Posterior cingulate gyrus (tissue), 11 donors: ENCODE measurements at regions not wholly inside any gene's neighbourhood (a gene's known extent, or its start where the extent isn't known, plus 50 kb on each side); places are given as distances from the start of the nearest gene placed in this dataset.
"Not testable (repeated sequence)": the region's sequence is repeated elsewhere in the genome, so short reads cannot be mapped to it uniquely, and the experiment has no call there.

Experiments
- DNase-seq, 10 donors: peaks; one replicate each; pipeline versions ENCODE4 v3.0.0 to v3.0.0-alpha.2; 2020 to 2021; ENCODE audit warnings: mixed read lengths in 3 of 10
- intact Hi-C: fragments of 100-400 bp; cut with DNase I; formaldehyde crosslinking; loops from one replicate; pipeline ENCODE4 v1.15.1; 2023

GRCh38 chr21:34270411-34270810, 93.4 kb upstream of the KCNE2 start:
- DNase-seq = no peak
- intact Hi-C loops = no loop called here

- intact Hi-C loops = no loop called here
- DNase-seq = no peak
Measured at GRCh38 chr21:34271189-34271851, 92.5 kb upstream of the KCNE2 start.

GRCh38 chr21:34272321-34272720, 91.5 kb upstream of the KCNE2 start:
- DNase-seq = no peak
- intact Hi-C loops = no loop called here

- DNase-seq = no peak
- intact Hi-C loops = no loop called here
Measured at GRCh38 chr21:34274001-34274400, 89.8 kb upstream of the KCNE2 start.

- intact Hi-C loops = no loop called here
- DNase-seq = no peak
Measured at GRCh38 chr21:34276711-34277425, 86.9 kb upstream of the KCNE2 start.

GRCh38 chr21:34278451-34278850, 85.4 kb upstream of the KCNE2 start:
- DNase-seq = no peak
- intact Hi-C loops = no loop called here

- intact Hi-C loops = no loop called here
- DNase-seq = no peak
Measured at GRCh38 chr21:34279285-34279684, 84.5 kb upstream of the KCNE2 start.

- intact Hi-C loops = no loop called here
- no peak for DNase-seq
Measured at GRCh38 chr21:34279883-34280282, 83.9 kb upstream of the KCNE2 start.

- peak in 2 of 10 donors; percentile 10 to 24 for DNase-seq
- intact Hi-C loops = no loop called here
Measured at GRCh38 chr21:34280389-34280795, 83.4 kb upstream of the KCNE2 start.

GRCh38 chr21:34280959-34281358, 82.8 kb upstream of the KCNE2 start:
- DNase-seq = peak in 1 of 10 donors; percentile 51

GRCh38 chr21:34282223-34282622, 81.6 kb upstream of the KCNE2 start:
- no peak for DNase-seq
- intact Hi-C loops = no loop called here

More at GRCh38 chr21:34280959-34281358, 82.8 kb upstream of the KCNE2 start:
- intact Hi-C loops = no loop called here

- DNase-seq = no peak
- intact Hi-C loops = no loop called here
Measured at GRCh38 chr21:34284666-34285065, 79.1 kb upstream of the KCNE2 start.

- DNase-seq, intact Hi-C loops: not testable (repeated sequence)
Measured at GRCh38 chr21:34288042-34288441, 75.8 kb upstream of the KCNE2 start.

- intact Hi-C loops = no loop called here
- DNase-seq = no peak
Measured at GRCh38 chr21:34289856-34290255, 74.0 kb upstream of the KCNE2 start.

- no peak for DNase-seq
- intact Hi-C loops = no loop called here
Measured at GRCh38 chr21:34296878-34297277, 66.9 kb upstream of the KCNE2 start.

- intact Hi-C loops = no loop called here
- DNase-seq = no peak
Measured at GRCh38 chr21:34298534-34299167, 65.2 kb upstream of the KCNE2 start.

- intact Hi-C loops = no loop called here
- no peak for DNase-seq
Measured at GRCh38 chr21:34299168-34299539, 64.7 kb upstream of the KCNE2 start.

- intact Hi-C loops = no loop called here
- no peak for DNase-seq
Measured at GRCh38 chr21:34302521-34302920, 61.3 kb upstream of the KCNE2 start.

GRCh38 chr21:34305605-34306604, 57.9 kb upstream of the KCNE2 start:
- intact Hi-C loops = no loop called here
- DNase-seq = no peak

GRCh38 chr21:34307991-34308532, 55.7 kb upstream of the KCNE2 start:
- DNase-seq = no peak
- intact Hi-C loops = no loop called here
